Esophagus muscularis mucosa (tissue), 3 donors: ENCODE measurements at regions not wholly inside any gene's neighbourhood (a gene's known extent, or its start where the extent isn't known, plus 50 kb on each side); places are given as distances from the start of the nearest gene placed in this dataset.

Experiments used
- CTCF ChIP-seq, 3 experiments: fragments of 200-600 bp in 2 of 3; fragments of 450-650 bp in 1 of 3; sonication (generic) in 2 of 3; IDR thresholded peaks; one replicate each; pipeline ENCODE4 v1.5.1; 2017 to 2019; ENCODE audit warnings: antibody characterized with exemption in 3 of 3, mild to moderate bottlenecking in 2 of 3, moderate library complexity in 1 of 3
- EP300 ChIP-seq: sonication (generic); formaldehyde crosslinking; IDR thresholded peaks from one replicate; pipeline ENCODE4 v1.6.1; 2017; ENCODE audit warnings: antibody characterized with exemption

DNA sequence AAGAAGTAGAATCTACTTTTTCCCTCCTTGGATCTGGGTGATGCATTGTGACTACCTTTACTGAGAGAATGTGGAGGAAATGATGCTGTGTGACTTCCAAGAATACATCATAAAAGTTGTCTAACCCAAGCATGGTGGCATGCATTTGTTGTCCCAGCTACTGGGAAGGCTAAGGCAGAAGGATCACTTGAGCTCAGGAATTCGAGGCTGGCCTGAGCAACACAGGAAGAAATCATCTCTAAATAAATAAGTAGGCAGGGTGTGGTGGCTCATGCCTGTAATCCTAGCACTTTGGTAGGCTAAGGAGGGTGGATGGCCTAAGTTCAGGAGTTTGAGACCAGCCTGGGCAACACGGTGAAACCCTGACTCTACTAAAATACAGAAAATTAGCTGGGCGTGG is 143.2 kb upstream of the VLDLR start:
- TF ChIP-seq CTCF (IDR thresholded peaks at IDR 0.05) (no peak), EP300 (no peak)
